ENCODE measurements at regions not wholly inside any gene's neighbourhood (a gene's known extent, or its start where the extent isn't known, plus 50 kb on each side); places are given as distances from the start of the nearest gene placed in this dataset.

GRCh38 chr7:130917669-130918128 lies 183.7 kb upstream of the KLF14 start:
- no peak for TF ChIP-seq CTCF (IDR thresholded peaks at IDR 0.05; ENCODE audit: borderline replicate concordance, extremely low read depth, low read length, poor library complexity, severe bottlenecking)
- no peak for TF ChIP-seq EZH2 (IDR thresholded peaks at IDR 0.05; ENCODE audit: borderline replicate concordance, low read depth, low read length, severe bottlenecking)
